ENCODE measurements at regions not wholly inside any gene's neighbourhood (a gene's known extent, or its start where the extent isn't known, plus 50 kb on each side); places are given as distances from the start of the nearest gene placed in this dataset.

DNA sequence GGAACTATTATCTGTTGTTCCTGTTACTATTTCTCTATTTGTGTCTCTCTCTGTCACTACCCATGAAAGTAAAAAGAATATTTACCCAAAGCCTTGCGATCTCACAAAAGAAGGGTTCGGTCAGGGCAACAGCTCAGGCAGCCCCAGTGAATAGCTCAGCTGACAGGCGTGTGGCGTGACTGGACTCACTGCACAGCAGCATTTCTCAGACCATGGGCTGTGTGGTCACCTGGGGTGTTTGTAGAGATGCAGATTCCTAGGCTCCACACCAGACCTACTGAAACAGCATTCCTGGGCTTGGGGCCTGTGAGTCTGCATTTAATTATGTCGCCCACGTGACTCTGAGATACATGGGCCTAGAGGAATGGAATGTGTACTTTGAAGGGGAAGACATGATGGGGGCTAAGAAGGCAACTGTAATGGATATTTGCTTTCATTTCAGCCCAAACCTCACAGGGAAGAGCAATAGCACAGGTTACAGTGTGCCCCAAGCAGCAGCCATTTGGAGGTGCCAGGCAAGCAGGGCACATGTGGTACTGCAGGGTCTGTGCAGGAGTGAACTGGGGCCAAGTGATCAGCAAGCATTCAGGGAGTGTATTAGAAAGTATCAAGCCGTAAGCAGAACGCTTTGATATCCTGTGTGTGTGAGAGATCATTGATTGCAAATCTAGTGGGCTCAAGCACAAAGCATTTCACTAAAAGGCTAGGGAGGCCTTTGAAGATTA lies 90.4 kb upstream of the RBMS1 start:
- no peak for TF ChIP-seq NFIC (IDR thresholded peaks at IDR 0.05)
- TF ChIP-seq, protein P1, sequence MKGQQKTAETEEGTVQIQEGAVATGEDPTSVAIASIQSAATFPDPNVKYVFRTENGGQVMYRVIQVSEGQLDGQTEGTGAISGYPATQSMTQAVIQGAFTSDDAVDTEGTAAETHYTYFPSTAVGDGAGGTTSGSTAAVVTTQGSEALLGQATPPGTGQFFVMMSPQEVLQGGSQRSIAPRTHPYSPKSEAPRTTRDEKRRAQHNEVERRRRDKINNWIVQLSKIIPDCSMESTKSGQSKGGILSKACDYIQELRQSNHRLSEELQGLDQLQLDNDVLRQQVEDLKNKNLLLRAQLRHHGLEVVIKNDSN (IDR thresholded peaks at IDR 0.05): no peak
- TF ChIP-seq ZBTB7A (IDR thresholded peaks at IDR 0.05; ENCODE audit: low read depth): no peak
- no peak for TF ChIP-seq CEBPB (IDR thresholded peaks at IDR 0.05)
- no peak for TF ChIP-seq EP300 (IDR thresholded peaks at IDR 0.05; ENCODE audit: borderline replicate concordance)
- no peak for TF ChIP-seq CREB1 (IDR thresholded peaks at IDR 0.05; ENCODE audit: low read depth)
- TF ChIP-seq FOXM1 (IDR thresholded peaks at IDR 0.05; ENCODE audit: borderline replicate concordance, low read depth): no peak
- no peak for TF ChIP-seq RAD21 (IDR thresholded peaks at IDR 0.05; ENCODE audit: low read depth)
- TF ChIP-seq TEAD4 (IDR thresholded peaks at IDR 0.05): no peak
- TF ChIP-seq TAF1 (IDR thresholded peaks at IDR 0.05; ENCODE audit: low read depth): no peak
- no peak; the same call in 1 of the 2 replicates for TF ChIP-seq EGR1 (IDR thresholded peaks at IDR 0.05)
- TF ChIP-seq, protein P2, sequence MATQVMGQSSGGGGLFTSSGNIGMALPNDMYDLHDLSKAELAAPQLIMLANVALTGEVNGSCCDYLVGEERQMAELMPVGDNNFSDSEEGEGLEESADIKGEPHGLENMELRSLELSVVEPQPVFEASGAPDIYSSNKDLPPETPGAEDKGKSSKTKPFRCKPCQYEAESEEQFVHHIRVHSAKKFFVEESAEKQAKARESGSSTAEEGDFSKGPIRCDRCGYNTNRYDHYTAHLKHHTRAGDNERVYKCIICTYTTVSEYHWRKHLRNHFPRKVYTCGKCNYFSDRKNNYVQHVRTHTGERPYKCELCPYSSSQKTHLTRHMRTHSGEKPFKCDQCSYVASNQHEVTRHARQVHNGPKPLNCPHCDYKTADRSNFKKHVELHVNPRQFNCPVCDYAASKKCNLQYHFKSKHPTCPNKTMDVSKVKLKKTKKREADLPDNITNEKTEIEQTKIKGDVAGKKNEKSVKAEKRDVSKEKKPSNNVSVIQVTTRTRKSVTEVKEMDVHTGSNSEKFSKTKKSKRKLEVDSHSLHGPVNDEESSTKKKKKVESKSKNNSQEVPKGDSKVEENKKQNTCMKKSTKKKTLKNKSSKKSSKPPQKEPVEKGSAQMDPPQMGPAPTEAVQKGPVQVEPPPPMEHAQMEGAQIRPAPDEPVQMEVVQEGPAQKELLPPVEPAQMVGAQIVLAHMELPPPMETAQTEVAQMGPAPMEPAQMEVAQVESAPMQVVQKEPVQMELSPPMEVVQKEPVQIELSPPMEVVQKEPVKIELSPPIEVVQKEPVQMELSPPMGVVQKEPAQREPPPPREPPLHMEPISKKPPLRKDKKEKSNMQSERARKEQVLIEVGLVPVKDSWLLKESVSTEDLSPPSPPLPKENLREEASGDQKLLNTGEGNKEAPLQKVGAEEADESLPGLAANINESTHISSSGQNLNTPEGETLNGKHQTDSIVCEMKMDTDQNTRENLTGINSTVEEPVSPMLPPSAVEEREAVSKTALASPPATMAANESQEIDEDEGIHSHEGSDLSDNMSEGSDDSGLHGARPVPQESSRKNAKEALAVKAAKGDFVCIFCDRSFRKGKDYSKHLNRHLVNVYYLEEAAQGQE (IDR thresholded peaks at IDR 0.05; ENCODE audit: low read depth): no peak

DNA sequence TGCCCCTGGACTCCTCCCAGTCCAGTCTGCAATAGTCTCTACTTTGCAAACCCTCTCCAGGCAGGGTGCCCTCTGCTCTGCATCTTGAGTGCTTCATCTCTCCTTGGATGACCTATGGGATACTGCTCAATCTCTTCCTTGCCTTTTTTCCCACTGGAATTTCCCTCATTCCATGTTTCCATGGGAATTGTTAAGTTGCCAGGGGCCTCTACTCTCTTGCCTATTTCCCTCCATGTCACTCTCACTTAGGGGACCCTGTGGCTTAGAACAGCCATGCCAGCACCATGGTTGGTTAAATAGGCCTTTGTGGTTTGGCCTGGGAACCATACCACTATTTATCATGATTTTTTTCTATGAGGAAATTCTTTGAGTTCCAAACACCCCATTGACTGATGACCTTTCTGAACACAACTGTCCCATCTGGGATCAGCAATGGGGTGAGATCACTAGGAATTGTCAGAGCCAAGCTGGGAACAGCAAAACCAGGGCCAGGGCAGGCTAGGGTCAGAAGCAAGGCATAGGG lies 91.4 kb upstream of the RBMS1 start:
- TF ChIP-seq, protein P1 (IDR thresholded peaks at IDR 0.05): no peak
- TF ChIP-seq RAD21 (IDR thresholded peaks at IDR 0.05; ENCODE audit: low read depth) (no peak), ZBTB7A (IDR thresholded peaks at IDR 0.05; ENCODE audit: low read depth) (no peak), TAF1 (IDR thresholded peaks at IDR 0.05; ENCODE audit: low read depth) (no peak)
- TF ChIP-seq, protein P3, sequence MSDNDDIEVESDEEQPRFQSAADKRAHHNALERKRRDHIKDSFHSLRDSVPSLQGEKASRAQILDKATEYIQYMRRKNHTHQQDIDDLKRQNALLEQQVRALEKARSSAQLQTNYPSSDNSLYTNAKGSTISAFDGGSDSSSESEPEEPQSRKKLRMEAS (IDR thresholded peaks at IDR 0.05): no peak

DNA sequence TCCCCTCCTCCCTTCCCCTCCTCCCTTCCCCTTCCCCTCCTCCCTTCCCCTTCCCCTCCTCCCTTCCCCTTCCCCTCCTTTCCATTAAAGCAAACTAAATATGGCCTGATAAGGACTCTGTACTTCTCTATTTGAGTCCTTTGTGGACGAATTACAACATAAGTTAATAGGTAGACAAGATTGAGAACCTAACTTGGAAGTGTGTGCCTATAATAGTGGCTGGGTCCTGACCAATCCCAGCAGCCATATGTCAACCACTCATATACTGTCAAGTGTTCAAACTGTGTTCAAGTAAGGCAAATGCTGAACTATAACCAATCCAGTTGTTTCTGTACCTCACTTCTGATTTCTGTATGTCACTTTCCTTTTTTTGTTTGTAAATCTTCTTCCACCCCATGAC lies 97.1 kb upstream of the RBMS1 start:
- TF ChIP-seq TAF1 (IDR thresholded peaks at IDR 0.05; ENCODE audit: low read depth) (no peak), YY1 (IDR thresholded peaks at IDR 0.05; ENCODE audit: low read depth) (no peak), TEAD4 (IDR thresholded peaks at IDR 0.05) (no peak), FOXM1 (IDR thresholded peaks at IDR 0.05; ENCODE audit: borderline replicate concordance, low read depth) (no peak), CREB1 (IDR thresholded peaks at IDR 0.05; ENCODE audit: low read depth) (no peak), TCF12 (IDR thresholded peaks at IDR 0.05; ENCODE audit: low read depth) (no peak), RAD21 (IDR thresholded peaks at IDR 0.05; ENCODE audit: low read depth) (no peak), EGR1 (IDR thresholded peaks at IDR 0.05) (no peak), ZBTB7A (IDR thresholded peaks at IDR 0.05; ENCODE audit: low read depth) (no peak), CEBPB (IDR thresholded peaks at IDR 0.05) (no peak), NFIC (IDR thresholded peaks at IDR 0.05) (no peak), EP300 (IDR thresholded peaks at IDR 0.05; ENCODE audit: borderline replicate concordance) (no peak)
- TF ChIP-seq, protein P2 (IDR thresholded peaks at IDR 0.05; ENCODE audit: low read depth): no peak
- TF ChIP-seq, protein P1 (IDR thresholded peaks at IDR 0.05): no peak
- TF ChIP-seq, protein P3 (IDR thresholded peaks at IDR 0.05): no peak

DNA sequence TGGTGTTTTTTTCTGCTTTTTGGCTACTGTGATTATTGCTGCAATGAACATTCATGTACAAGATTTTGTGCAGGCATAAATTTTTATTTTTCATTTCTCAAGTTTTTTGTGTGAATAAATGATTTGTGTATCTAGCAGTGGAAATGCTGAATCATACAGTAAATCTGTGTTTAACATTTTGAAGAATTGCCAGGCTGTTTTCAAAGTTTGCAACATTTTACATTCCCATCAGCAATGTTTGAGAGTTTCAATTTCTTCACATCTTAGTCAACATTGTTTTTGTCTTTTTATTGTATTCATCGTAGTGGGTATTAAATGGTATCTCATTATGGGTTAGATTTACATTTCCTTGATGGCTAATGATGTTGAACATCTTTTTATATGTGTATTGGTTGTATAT lies 98.8 kb upstream of the RBMS1 start:
- no peak for TF ChIP-seq ZBTB7A (IDR thresholded peaks at IDR 0.05; ENCODE audit: low read depth)
- TF ChIP-seq NFIC (IDR thresholded peaks at IDR 0.05): no peak
- TF ChIP-seq CREB1 (IDR thresholded peaks at IDR 0.05; ENCODE audit: low read depth): no peak
- TF ChIP-seq CEBPB (IDR thresholded peaks at IDR 0.05): no peak
- no peak for TF ChIP-seq FOXM1 (IDR thresholded peaks at IDR 0.05; ENCODE audit: borderline replicate concordance, low read depth)
- TF ChIP-seq EP300 (IDR thresholded peaks at IDR 0.05; ENCODE audit: borderline replicate concordance): no peak
- no peak for TF ChIP-seq TAF1 (IDR thresholded peaks at IDR 0.05; ENCODE audit: low read depth)
- TF ChIP-seq TEAD4 (IDR thresholded peaks at IDR 0.05): no peak
- no peak for TF ChIP-seq TCF12 (IDR thresholded peaks at IDR 0.05; ENCODE audit: low read depth)
- TF ChIP-seq RAD21 (IDR thresholded peaks at IDR 0.05; ENCODE audit: low read depth): no peak
- TF ChIP-seq, protein P3 (IDR thresholded peaks at IDR 0.05): no peak
- TF ChIP-seq EGR1 (IDR thresholded peaks at IDR 0.05): no peak
- no peak for TF ChIP-seq YY1 (IDR thresholded peaks at IDR 0.05; ENCODE audit: low read depth)
- TF ChIP-seq, protein P2 (IDR thresholded peaks at IDR 0.05; ENCODE audit: low read depth): no peak
- TF ChIP-seq, protein P1 (IDR thresholded peaks at IDR 0.05): no peak

Measured in Ishikawa (cell line).